SU-DHL-6 (cell line): ENCODE measurements at regions not wholly inside any gene's neighbourhood (a gene's known extent, or its start where the extent isn't known, plus 50 kb on each side); places are given as distances from the start of the nearest gene placed in this dataset.

ENCODE experiments used
- H2AFZ ChIP-seq: fragments of 200-600 bp; sonication (generic); 2 replicates; pipeline ENCODE4 v1.6.1; 2014; ENCODE audit warnings: low read depth, mild to moderate bottlenecking, moderate library complexity, mixed read lengths, antibody characterized with exemption, low read length; ENCODE audit not compliant: severe bottlenecking
- H3F3A ChIP-seq: fragments of 200-600 bp; shearing (Covaris generic); 2 replicates; pipeline ENCODE4 v1.6.0; 2016; ENCODE audit warnings: antibody characterized with exemption, mild to moderate bottlenecking; ENCODE audit not compliant: insufficient read depth
- H3K27ac ChIP-seq: fragments of 200-600 bp; sonication (generic); 2 replicates; pipeline ENCODE4 v1.5.1; 2016; ENCODE audit warnings: low read depth, mild to moderate bottlenecking, low read length, moderate library complexity, mixed read lengths
- H3K27me3 ChIP-seq: fragments of 200-600 bp; sonication (generic), shearing (Covaris generic); 2 replicates; pipeline ENCODE4 v1.6.0; 2014; ENCODE audit warnings: mild to moderate bottlenecking, low read length
- H3K36me3 ChIP-seq: fragments of 200-600 bp; sonication (generic); 2 replicates; pipeline ENCODE4 v1.6.1; 2014; ENCODE audit warnings: mild to moderate bottlenecking, low read length, mixed read lengths
- H3K4me2 ChIP-seq: fragments of 300-600, 200-600 bp; shearing (Covaris generic), sonication (generic); 2 replicates; pipeline ENCODE4 v1.6.0; 2014; ENCODE audit warnings: low read length, low read depth, mild to moderate bottlenecking; ENCODE audit not compliant: poor library complexity, severe bottlenecking
- H3K4me3 ChIP-seq: fragments of 200-600 bp; sonication (generic); 2 replicates; pipeline ENCODE4 v1.5.1; 2014; ENCODE audit warnings: antibody characterized with exemption, low read length, mild to moderate bottlenecking, mixed read lengths; ENCODE audit not compliant: insufficient read depth, poor library complexity, severe bottlenecking
- H3K79me2 ChIP-seq: fragments of 200-600 bp; sonication (generic); 2 replicates; pipeline ENCODE4 v1.6.1; 2014; ENCODE audit warnings: mild to moderate bottlenecking, low read length, moderate library complexity; ENCODE audit not compliant: insufficient read depth
- H3K9ac ChIP-seq: fragments of 200-600 bp; sonication (generic); 2 replicates; pipeline ENCODE4 v1.7.0; 2014; ENCODE audit warnings: mild to moderate bottlenecking, low read length
- H3K9me2 ChIP-seq: fragments of 200-600 bp; sonication (generic); replicated peaks from 2 replicates; pipeline ENCODE4 v1.6.1; 2014; ENCODE audit warnings: low read length; ENCODE audit not compliant: insufficient read depth
- H3K9me3 ChIP-seq: fragments of 200-600 bp; sonication (generic); 2 replicates; pipeline ENCODE4 v1.6.1; 2014; ENCODE audit warnings: low read length, mixed read lengths; ENCODE audit not compliant: insufficient read depth
- H4K20me1 ChIP-seq: fragments of 200-600 bp; sonication (generic); 2 replicates; pipeline ENCODE4 v1.6.1; 2014; ENCODE audit warnings: low read depth, mild to moderate bottlenecking, antibody characterized with exemption, low read length, moderate library complexity, mixed read lengths
- EZH2phosphoT487 ChIP-seq: fragments of 200-600 bp; sonication (generic), shearing (Covaris generic); conservative IDR thresholded peaks from 2 replicates; pipeline ENCODE4 v1.6.1; 2018; ENCODE audit warnings: mild to moderate bottlenecking, antibody characterized with exemption, low read length, moderate library complexity, mixed read lengths
- TF ChIP-seq, protein P1 (sequence below): fragments of 200-600 bp; sonication (generic); IDR thresholded peaks from one replicate; pipeline ENCODE4 v1.5.1; 2017; ENCODE audit warnings: antibody characterized with exemption, mild to moderate bottlenecking, low read length, moderate library complexity; ENCODE audit not compliant: insufficient read depth, poor library complexity, severe bottlenecking

DNA sequence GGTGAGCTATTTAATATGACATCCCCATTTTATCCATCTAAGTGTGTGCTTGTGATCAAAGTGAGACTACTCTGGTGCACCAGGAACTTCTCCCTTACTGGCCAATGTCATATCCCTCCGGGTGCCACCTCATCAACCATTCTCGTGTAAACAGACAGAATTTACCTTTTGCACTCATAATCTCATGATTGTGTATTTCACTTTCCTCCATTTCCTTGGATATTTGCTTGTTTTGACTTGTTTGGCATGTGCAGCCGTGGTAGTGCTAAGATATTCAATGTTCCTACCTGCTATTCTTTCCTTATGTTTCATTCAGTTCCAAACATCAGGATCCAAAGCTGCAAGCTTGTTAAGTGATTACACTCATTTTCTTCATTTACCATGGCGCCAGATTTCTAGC is 280.5 kb upstream of the SP8 start:
- H2AFZ ChIP-seq = no peak overlapping the region
- TF ChIP-seq EZH2phosphoT487 = no peak
- TF ChIP-seq, protein P1, sequence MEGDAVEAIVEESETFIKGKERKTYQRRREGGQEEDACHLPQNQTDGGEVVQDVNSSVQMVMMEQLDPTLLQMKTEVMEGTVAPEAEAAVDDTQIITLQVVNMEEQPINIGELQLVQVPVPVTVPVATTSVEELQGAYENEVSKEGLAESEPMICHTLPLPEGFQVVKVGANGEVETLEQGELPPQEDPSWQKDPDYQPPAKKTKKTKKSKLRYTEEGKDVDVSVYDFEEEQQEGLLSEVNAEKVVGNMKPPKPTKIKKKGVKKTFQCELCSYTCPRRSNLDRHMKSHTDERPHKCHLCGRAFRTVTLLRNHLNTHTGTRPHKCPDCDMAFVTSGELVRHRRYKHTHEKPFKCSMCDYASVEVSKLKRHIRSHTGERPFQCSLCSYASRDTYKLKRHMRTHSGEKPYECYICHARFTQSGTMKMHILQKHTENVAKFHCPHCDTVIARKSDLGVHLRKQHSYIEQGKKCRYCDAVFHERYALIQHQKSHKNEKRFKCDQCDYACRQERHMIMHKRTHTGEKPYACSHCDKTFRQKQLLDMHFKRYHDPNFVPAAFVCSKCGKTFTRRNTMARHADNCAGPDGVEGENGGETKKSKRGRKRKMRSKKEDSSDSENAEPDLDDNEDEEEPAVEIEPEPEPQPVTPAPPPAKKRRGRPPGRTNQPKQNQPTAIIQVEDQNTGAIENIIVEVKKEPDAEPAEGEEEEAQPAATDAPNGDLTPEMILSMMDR = no peak
- no peak overlapping the region for H3K27ac ChIP-seq
- H3K9me3 ChIP-seq = no peaks in the 10 kb centered on the region
- H3K4me2 ChIP-seq = no peak overlapping the region
- no peak overlapping the region for H3K9ac ChIP-seq
- no peaks in the 10 kb centered on the region for H3K36me3 ChIP-seq
- no peaks in the 10 kb centered on the region for H4K20me1 ChIP-seq
- no peaks in the 10 kb centered on the region for H3F3A ChIP-seq
- no peaks in the 10 kb centered on the region for H3K79me2 ChIP-seq
- H3K27me3 ChIP-seq = no peaks in the 10 kb centered on the region
- no peaks in the 10 kb centered on the region for H3K9me2 ChIP-seq
- no peak overlapping the region for H3K4me3 ChIP-seq

DNA sequence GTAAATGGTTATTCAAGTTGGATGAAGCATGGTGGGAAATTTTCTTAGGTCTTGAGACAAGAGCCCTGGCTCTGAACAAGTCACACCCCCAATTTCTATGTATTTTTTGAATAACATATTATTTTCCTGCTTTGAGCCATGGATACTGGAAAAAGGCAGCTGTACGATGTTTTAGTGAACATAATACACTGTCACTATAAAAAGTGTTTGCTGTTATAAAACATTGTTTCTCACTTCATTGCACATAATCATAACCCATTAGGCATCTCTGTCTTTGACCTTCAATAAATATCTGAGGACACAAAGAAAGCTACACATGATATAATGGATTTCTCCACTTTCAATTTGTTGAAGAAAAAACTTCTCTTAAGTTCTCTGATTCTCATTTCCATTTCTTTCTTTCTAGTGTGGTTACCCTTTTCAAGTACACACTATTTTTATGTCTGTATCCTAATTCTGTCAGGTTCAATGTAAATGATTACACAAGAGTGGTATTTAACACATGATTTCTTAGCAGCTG is 283.9 kb upstream of the SP8 start:
- no peak overlapping the region for H3K27ac ChIP-seq
- H3F3A ChIP-seq = no peaks in the 10 kb centered on the region
- H3K4me3 ChIP-seq = no peak overlapping the region
- H3K9me3 ChIP-seq = no peaks in the 10 kb centered on the region
- H3K9ac ChIP-seq = no peak overlapping the region
- no peaks in the 10 kb centered on the region for H3K36me3 ChIP-seq
- H2AFZ ChIP-seq = no peak overlapping the region
- no peak overlapping the region for H3K4me2 ChIP-seq
- no peaks in the 10 kb centered on the region for H3K9me2 ChIP-seq
- no peaks in the 10 kb centered on the region for H3K27me3 ChIP-seq
- no peaks in the 10 kb centered on the region for H3K79me2 ChIP-seq
- H4K20me1 ChIP-seq = no peaks in the 10 kb centered on the region
- TF ChIP-seq EZH2phosphoT487 = no peak
- TF ChIP-seq, protein P1 = no peak

DNA sequence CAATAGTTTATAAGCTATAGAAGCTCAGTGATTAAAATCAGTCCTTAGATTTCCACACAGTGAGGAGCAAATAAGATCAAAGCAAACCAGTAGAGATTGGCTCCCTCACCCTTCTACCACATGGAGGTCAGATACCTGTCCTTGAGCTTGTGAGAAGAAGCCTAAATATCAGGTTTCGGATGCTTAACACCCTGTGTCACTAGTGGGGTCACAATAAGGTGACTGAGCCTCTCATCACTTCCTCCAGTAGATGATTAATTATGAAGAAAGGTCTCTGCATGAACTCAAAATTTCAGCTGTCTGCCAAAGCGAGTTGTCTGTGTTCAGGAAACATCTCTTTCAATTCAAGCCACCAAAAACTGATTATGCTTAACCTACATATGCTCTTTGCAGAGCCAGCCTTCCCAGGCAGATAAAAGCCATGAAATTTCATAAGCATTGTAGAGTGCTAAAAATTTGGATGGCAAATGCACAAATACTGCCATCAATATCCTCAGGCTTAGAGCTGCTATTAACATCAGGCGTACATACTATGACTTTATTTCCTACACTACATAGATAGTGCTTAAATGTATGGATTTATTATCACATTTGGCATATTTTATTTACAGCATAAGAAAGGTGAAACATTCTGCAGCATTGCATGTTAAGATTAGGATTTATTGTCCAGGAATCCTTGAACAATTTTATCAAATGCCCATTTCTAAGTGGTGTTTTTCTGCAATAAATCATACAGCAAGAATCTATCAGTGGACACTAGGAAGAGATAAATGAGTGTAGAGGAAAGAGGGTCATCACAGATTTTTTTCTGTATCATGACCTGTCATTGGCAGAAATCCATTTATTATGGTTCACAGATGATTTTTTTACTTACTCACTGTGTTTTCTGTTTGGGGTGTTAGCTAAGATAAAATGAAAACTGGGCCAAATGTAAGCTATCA is 285.1 kb upstream of the SP8 start:
- Histone ChIP-seq H3K4me3 (no peak overlapping the region), H3K9ac (no peak overlapping the region), H2AFZ (no peak overlapping the region), H3K27me3 (no peaks in the 10 kb centered on the region), H3K27ac (no peak overlapping the region), H3K9me2 (no peaks in the 10 kb centered on the region), H3K36me3 (no peaks in the 10 kb centered on the region), H3F3A (no peaks in the 10 kb centered on the region), H3K9me3 (no peaks in the 10 kb centered on the region), H4K20me1 (no peaks in the 10 kb centered on the region), H3K4me2 (no peak overlapping the region), H3K79me2 (no peaks in the 10 kb centered on the region)
- TF ChIP-seq, protein P1 = no peak
- no peak for TF ChIP-seq EZH2phosphoT487
